MM.1S (cell line): ENCODE measurements at regions not wholly inside any gene's neighbourhood (a gene's known extent, or its start where the extent isn't known, plus 50 kb on each side); places are given as distances from the start of the nearest gene placed in this dataset.

Source experiments
- CTCF ChIP-seq: fragments of 300-600 bp; sonication (generic); IDR thresholded peaks from 2 replicates; pipeline ENCODE4 v1.5.1; 2016; ENCODE audit warnings: antibody characterized with exemption, low read length, mixed read lengths
- EZH2 ChIP-seq: fragments of 300-600 bp; sonication (generic); optimal IDR thresholded peaks from 2 replicates; pipeline ENCODE3; 2017; ENCODE audit warnings: low read depth, mild to moderate bottlenecking, antibody characterized with exemption, low read length, mixed read lengths

GRCh38 chr10:78578929-78579328 lies 489.8 kb upstream of the ZMIZ1 start:
- TF ChIP-seq CTCF (no peak), EZH2 (no peak)
